Lower leg skin (tissue), 3 donors: ENCODE measurements at regions not wholly inside any gene's neighbourhood (a gene's known extent, or its start where the extent isn't known, plus 50 kb on each side); places are given as distances from the start of the nearest gene placed in this dataset.

Source experiments
- POLR2A ChIP-seq, 2 donors: fragments of 450-650 bp; IDR thresholded peaks; one replicate each; pipeline ENCODE4 v1.6.1; 2016 to 2017; ENCODE audit warnings: antibody characterized with exemption in 2 of 2, mild to moderate bottlenecking in 1 of 2, moderate library complexity in 1 of 2
- TF ChIP-seq, protein P1 (sequence below), 3 donors: fragments of 450-650 bp; IDR thresholded peaks; one replicate each; pipeline ENCODE4 v1.5.1; 2016; ENCODE audit warnings: antibody characterized with exemption in 3 of 3, mild to moderate bottlenecking in 3 of 3, moderate library complexity in 2 of 3

DNA sequence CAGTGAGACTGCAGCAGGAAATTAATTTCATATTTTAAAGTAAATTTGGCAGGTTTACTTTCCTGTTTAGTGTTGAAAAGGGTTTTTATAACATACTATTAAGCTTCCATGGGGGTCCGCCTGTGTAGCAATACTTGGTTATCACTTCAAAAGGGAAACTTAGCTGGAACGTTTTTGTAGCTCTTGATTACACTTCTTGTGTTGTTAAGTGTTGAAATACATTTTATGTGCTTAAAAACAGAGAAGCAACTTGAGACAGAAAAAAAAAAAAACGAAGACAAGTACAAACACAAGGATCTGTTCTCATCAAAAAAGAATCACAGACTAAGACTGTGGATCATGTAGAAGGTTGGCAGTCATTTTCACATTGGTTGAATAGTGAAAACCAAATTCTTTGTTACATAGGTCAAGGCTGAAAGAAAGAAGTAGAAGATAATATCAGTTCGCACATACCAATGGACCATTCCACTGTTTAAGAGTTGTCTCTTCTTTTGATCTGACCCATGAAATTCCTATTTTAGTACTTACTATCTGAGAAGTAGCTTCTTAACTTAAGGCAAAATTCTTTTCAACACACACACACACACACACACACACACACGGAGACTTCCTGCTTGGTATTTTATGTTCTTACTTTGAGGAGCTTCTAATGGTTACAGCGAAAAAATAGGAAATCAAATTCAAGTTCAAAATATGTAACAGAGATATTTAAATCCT is 113.9 kb upstream of the SLC35B3 start:
- no peak for TF ChIP-seq POLR2A (IDR thresholded peaks at IDR 0.05)
- TF ChIP-seq, protein P1, sequence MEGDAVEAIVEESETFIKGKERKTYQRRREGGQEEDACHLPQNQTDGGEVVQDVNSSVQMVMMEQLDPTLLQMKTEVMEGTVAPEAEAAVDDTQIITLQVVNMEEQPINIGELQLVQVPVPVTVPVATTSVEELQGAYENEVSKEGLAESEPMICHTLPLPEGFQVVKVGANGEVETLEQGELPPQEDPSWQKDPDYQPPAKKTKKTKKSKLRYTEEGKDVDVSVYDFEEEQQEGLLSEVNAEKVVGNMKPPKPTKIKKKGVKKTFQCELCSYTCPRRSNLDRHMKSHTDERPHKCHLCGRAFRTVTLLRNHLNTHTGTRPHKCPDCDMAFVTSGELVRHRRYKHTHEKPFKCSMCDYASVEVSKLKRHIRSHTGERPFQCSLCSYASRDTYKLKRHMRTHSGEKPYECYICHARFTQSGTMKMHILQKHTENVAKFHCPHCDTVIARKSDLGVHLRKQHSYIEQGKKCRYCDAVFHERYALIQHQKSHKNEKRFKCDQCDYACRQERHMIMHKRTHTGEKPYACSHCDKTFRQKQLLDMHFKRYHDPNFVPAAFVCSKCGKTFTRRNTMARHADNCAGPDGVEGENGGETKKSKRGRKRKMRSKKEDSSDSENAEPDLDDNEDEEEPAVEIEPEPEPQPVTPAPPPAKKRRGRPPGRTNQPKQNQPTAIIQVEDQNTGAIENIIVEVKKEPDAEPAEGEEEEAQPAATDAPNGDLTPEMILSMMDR (IDR thresholded peaks at IDR 0.05) = no peak
